Esophagus muscularis mucosa (tissue), 4 donors: ENCODE measurements at regions not wholly inside any gene's neighbourhood (a gene's known extent, or its start where the extent isn't known, plus 50 kb on each side); places are given as distances from the start of the nearest gene placed in this dataset.

Experiments
- DNase-seq: peaks from one replicate; pipeline ENCODE4 v3.0.0-alpha.2; 2017; ENCODE audit errors: extremely low spot score
- H3K27ac ChIP-seq, 4 donors: fragments of 200-600 bp; sonication (generic); replicated peaks in 1 of 4; 1 replicate in 3 of 4; 2 replicates in 1 of 4; pipeline ENCODE4 v1.5.1; 2016 to 2019; ENCODE audit warnings: mild to moderate bottlenecking in 1 of 4
- H3K27me3 ChIP-seq, 4 donors: fragments of 200-600 bp; sonication (generic); one replicate each; pipeline versions ENCODE4 v1.5.1 to v1.6.0; 2016 to 2019
- H3K36me3 ChIP-seq, 4 donors: fragments of 200-600 bp; sonication (generic); one replicate each; pipeline ENCODE4 v1.5.1; 2016 to 2019
- H3K4me1 ChIP-seq, 4 donors: fragments of 200-600 bp; sonication (generic); one replicate each; pipeline ENCODE4 v1.5.1; 2016 to 2019
- H3K4me3 ChIP-seq, 4 donors: fragments of 200-600 bp; sonication (generic); 1 replicate in 2 of 4; 2 replicates in 2 of 4; pipeline ENCODE4 v1.5.1; 2016 to 2019; ENCODE audit warnings: mild to moderate bottlenecking in 4 of 4, moderate library complexity in 1 of 4
- H3K9me3 ChIP-seq, 4 donors: fragments of 200-600 bp; sonication (generic); 1 replicate in 3 of 4; 2 replicates in 1 of 4; pipeline ENCODE4 v1.5.1; 2016 to 2019
- EP300 ChIP-seq: sonication (generic); formaldehyde crosslinking; IDR thresholded peaks from one replicate; pipeline ENCODE4 v1.6.1; 2017; ENCODE audit warnings: antibody characterized with exemption
- POLR2A ChIP-seq: fragments of 450-650 bp; IDR thresholded peaks from one replicate; pipeline ENCODE4 v1.6.1; 2017; ENCODE audit warnings: antibody characterized with exemption, moderate library complexity, mild to moderate bottlenecking, low read depth
- POLR2AphosphoS5 ChIP-seq, 2 donors: sonication (generic); formaldehyde crosslinking; IDR thresholded peaks; one replicate each; pipeline ENCODE4 v1.6.1; 2017; ENCODE audit warnings: antibody characterized with exemption in 2 of 2
- WGBS: methylation state at CpG from one replicate; pipeline ENCODE4 v1.1.5; 2018; 5-methylcytosine and 5-hydroxymethylcytosine counted together
- intact Hi-C: fragments of 100-400 bp; cut with DNase I; formaldehyde crosslinking; loops from one replicate; pipeline ENCODE4 v1.15.1; 2023
- TF ChIP-seq, protein P1 (sequence below), 3 experiments: fragments of 200-600 bp in 2 of 3; fragments of 450-650 bp in 1 of 3; sonication (generic) in 2 of 3; IDR thresholded peaks; one replicate each; pipeline ENCODE4 v1.5.1; 2017 to 2019; ENCODE audit warnings: antibody characterized with exemption in 3 of 3, mild to moderate bottlenecking in 2 of 3, moderate library complexity in 1 of 3

DNA sequence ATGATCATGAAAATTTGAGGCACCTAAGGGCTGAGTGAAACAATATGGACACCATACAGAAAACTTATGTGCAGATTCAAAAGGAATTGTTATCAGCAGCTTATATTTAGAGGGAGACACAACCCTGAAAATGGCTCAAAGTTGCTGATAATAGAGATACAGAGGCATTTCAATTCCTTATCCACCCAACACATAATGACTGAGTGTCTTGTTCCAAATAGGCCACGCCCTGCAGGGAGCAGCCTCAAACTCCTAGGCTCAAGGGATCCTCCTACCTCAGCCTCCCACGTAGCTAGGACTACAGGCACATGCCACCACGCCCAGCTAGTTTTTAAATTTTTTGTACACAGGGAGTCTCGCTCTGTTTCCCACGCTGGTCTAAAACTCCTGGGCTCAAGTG lies 79.0 kb downstream of the LBH start:
- no peaks in the 10 kb centered on the region for H3K27me3 ChIP-seq
- no peaks in the 10 kb centered on the region for H3K36me3 ChIP-seq
- TF ChIP-seq POLR2A (no peak), EP300 (no peak), POLR2AphosphoS5 (IDR thresholded peaks at IDR 0.05) (no peak)
- TF ChIP-seq, protein P1, sequence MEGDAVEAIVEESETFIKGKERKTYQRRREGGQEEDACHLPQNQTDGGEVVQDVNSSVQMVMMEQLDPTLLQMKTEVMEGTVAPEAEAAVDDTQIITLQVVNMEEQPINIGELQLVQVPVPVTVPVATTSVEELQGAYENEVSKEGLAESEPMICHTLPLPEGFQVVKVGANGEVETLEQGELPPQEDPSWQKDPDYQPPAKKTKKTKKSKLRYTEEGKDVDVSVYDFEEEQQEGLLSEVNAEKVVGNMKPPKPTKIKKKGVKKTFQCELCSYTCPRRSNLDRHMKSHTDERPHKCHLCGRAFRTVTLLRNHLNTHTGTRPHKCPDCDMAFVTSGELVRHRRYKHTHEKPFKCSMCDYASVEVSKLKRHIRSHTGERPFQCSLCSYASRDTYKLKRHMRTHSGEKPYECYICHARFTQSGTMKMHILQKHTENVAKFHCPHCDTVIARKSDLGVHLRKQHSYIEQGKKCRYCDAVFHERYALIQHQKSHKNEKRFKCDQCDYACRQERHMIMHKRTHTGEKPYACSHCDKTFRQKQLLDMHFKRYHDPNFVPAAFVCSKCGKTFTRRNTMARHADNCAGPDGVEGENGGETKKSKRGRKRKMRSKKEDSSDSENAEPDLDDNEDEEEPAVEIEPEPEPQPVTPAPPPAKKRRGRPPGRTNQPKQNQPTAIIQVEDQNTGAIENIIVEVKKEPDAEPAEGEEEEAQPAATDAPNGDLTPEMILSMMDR (IDR thresholded peaks at IDR 0.05), result no peak
- no peaks in the 10 kb centered on the region for H3K4me1 ChIP-seq
- no peaks in the 10 kb centered on the region for H3K9me3 ChIP-seq
- DNase-seq, result no peak
- WGBS, result 95% methylated on average over 5 of the region's 5 CpGs
- intact Hi-C loops, result no loop called here
- no peak overlapping the region for H3K4me3 ChIP-seq
- H3K27ac ChIP-seq, result no peak overlapping the region

DNA sequence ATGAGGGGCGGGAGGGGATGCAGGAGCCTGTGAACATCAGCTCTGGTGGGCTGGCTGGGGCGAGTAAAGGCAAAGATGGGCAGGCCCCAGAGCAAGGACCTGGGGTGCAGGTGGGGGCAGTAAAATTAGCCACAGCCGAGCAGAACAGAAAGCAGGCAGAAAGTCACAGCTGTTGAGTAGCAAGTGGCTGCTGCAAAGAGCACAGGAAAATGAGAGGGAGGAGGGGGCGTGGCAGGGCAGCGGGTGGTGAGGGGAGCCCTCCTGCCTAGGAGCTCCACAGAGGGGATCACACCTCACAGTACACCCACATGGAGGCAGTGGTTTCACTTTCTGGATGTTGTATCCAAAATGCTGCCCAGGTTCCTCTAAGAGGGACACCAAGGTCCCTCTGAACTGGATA lies 79.6 kb downstream of the LBH start:
- H3K4me3 ChIP-seq, result no peak overlapping the region
- intact Hi-C loops, result no loop called here
- H3K4me1 ChIP-seq, result no peaks in the 10 kb centered on the region
- H3K9me3 ChIP-seq, result no peaks in the 10 kb centered on the region
- TF ChIP-seq EP300, result no peak
- TF ChIP-seq, protein P1 (IDR thresholded peaks at IDR 0.05), result no peak
- no peak for TF ChIP-seq POLR2AphosphoS5 (IDR thresholded peaks at IDR 0.05)
- TF ChIP-seq POLR2A, result no peak
- 92% methylated on average over 5 of the region's 5 CpGs for WGBS
- H3K36me3 ChIP-seq, result no peaks in the 10 kb centered on the region
- H3K27me3 ChIP-seq, result no peaks in the 10 kb centered on the region
- DNase-seq, result no peak
- H3K27ac ChIP-seq, result no peak overlapping the region

DNA sequence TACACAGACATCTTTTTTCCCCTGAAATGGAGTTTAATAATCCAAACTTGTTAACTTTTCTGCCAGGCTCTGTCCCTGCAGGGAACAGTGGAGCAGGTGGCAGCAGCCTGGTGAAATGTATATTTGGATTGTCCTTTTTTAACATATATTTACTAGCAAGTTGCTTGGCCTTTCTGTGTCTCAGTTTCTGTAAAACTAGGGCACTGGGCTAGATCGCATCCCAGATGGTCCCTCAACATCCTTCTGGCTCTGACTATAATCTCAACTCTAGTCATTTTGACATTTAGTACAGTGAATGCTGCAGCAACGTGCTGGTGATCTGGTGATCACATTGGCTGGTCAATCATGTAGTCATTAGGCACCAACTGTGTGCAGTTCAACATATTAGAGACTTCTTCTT lies 80.4 kb downstream of the LBH start:
- Histone ChIP-seq H3K9me3 (no peaks in the 10 kb centered on the region), H3K36me3 (no peaks in the 10 kb centered on the region), H3K27ac (no peak overlapping the region), H3K4me1 (no peaks in the 10 kb centered on the region), H3K4me3 (no peak overlapping the region), H3K27me3 (no peaks in the 10 kb centered on the region)
- TF ChIP-seq, protein P1 (IDR thresholded peaks at IDR 0.05), result no peak
- no peak for TF ChIP-seq POLR2AphosphoS5 (IDR thresholded peaks at IDR 0.05)
- TF ChIP-seq POLR2A, result no peak
- no peak for TF ChIP-seq EP300
- DNase-seq, result no peak
- WGBS, result 97% methylated on average over 2 of the region's 2 CpGs
- intact Hi-C loops, result no loop called here

DNA sequence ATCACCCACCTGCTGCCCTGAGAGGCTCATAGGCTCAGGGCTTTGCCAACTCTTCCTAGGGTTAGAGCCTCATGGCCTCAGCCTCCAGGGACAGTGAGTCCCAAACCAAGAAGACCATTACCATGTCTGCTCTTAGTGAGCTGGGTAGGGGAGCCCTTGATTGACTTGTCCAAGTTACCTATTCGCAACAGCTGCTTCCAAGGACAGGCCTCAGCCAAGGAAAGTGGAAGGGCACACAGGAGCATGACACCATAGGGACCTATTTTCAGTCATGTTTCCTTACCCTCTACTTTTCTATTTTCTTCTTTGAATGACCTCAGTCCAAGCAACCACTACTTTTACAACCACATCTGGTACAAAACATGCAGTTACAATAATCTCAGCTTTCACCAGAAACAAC lies 81.6 kb downstream of the LBH start:
- H3K9me3 ChIP-seq, result no peaks in the 10 kb centered on the region
- 89% methylated on average over 1 of the region's 1 CpG for WGBS
- no peak for DNase-seq
- H3K27me3 ChIP-seq, result no peaks in the 10 kb centered on the region
- no peak overlapping the region for H3K27ac ChIP-seq
- TF ChIP-seq, protein P1 (IDR thresholded peaks at IDR 0.05), result no peak
- TF ChIP-seq POLR2AphosphoS5 (IDR thresholded peaks at IDR 0.05) (no peak), POLR2A (no peak), EP300 (no peak)
- intact Hi-C loops, result no loop called here
- H3K4me3 ChIP-seq, result no peak overlapping the region
- no peaks in the 10 kb centered on the region for H3K4me1 ChIP-seq
- no peaks in the 10 kb centered on the region for H3K36me3 ChIP-seq

DNA sequence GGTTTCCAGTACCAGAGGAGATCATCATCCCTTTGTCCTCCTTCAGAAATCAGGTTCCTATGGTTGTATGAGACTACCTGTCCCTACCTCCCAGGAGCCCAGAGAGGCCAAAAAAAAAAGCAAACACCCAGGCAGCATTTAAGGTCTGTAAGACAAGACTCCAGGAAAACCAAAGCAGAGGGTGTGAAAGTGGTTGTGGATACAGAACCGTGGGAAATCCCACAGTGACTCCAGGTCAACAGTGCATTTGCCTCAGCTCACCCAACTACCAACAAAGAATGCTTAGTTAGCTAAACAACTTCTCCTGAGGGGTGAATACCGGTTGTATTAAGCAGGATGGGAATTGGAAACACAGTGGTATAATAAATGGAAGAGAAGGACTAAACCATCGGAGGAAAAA lies 83.6 kb downstream of the LBH start:
- DNase-seq, result no peak
- peaks cover 0 to 6% (median 0%) of the 10 kb centered on the region in 4 donors for H3K4me1 ChIP-seq
- H3K4me3 ChIP-seq, result no peak overlapping the region
- H3K36me3 ChIP-seq, result no peaks in the 10 kb centered on the region
- H3K9me3 ChIP-seq, result no peaks in the 10 kb centered on the region
- no peak overlapping the region for H3K27ac ChIP-seq
- TF ChIP-seq POLR2AphosphoS5 (IDR thresholded peaks at IDR 0.05), result no peak
- TF ChIP-seq, protein P1 (IDR thresholded peaks at IDR 0.05), result no peak
- TF ChIP-seq POLR2A, result no peak
- TF ChIP-seq EP300, result no peak
- no peaks in the 10 kb centered on the region for H3K27me3 ChIP-seq
- 95% methylated on average over 3 of the region's 3 CpGs for WGBS
- intact Hi-C loops, result no loop called here
